HG02798 (cell line): ENCODE measurements at regions not wholly inside any gene's neighbourhood (a gene's known extent, or its start where the extent isn't known, plus 50 kb on each side); places are given as distances from the start of the nearest gene placed in this dataset.

Experiments
- ATAC-seq: cut with Tn5 transposase; IDR thresholded peaks from one replicate; pipeline ENCODE4 v1.9.1; 2021; ENCODE audit warnings: mild to moderate bottlenecking; ENCODE audit not compliant: unreplicated experiment, poor library complexity

DNA sequence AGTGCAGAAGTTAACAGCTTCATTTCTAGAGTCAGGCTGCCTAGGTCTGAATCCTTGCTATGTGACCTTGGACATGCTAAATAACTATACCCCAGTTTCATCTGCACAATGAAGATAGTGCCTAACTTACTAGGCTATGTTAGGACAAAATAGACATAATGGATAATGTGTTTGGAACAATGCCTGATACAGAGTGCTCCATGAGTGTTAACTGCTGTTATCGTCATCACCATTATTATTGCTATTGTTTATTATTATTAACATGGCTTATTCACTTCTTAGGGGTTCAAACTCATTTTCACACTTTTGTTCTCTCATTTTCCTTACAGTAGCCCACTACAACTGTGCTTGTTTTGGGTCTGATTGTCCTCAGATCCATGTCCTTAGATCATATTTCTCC, 467.7 kb downstream of the SH2D1A start:
- no peak for ATAC-seq

DNA sequence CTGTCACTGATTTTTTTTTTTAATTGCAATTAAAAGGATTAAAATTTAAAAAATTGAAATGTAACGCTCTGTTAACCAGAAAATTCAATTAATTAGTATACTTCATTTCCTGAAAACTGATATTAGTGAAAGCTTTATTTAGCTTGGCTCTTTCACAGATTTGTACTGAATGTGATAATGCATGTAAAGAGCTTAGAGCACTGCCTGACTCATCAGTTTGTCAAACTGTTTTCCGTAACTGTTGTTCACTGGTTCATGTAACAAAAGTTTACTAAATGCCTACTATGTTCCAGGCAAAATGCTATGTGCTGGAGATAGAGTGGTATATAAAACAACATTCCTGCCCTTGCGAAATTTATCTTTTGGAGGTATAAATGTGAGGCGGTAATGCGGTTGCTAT, 471.7 kb downstream of the SH2D1A start:
- ATAC-seq: no peak

DNA sequence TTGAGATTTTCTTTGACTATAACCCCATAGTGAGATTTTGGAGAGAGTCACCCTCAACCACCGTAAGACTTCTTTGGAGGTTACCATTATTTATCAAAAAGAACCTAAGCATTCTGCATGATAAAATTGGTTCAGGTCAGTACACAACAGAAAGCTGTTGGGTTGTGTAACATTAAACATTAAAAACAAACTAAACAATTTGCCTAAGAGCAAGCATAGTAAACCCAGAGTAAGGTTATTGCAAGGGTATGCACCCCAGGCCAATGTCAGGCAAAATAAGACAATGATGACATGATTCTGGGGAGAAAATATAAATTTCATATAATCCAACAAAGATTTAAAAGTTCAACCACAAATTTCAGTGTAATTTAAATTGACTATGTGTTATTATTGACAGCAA, 472.4 kb downstream of the SH2D1A start:
- no peak for ATAC-seq

DNA sequence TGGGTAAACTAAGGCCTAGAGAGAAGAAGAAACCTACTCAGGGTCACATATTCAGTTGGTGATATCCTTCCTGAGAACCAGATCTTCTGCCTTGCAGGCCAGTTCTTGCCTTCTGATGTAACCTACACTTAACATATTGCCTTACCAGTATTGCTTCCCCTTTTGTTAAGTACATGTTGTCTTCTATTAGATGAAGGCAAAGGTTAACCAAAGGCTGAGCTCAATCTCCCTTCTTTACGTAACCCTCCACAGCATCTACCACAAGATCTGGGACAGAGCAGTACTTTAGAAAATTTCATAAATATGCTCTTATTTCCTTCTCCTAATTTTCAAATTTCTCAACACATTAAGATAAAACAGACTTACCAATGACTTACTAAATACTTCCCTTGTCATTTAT, 474.4 kb downstream of the SH2D1A start:
- ATAC-seq: no peak

DNA sequence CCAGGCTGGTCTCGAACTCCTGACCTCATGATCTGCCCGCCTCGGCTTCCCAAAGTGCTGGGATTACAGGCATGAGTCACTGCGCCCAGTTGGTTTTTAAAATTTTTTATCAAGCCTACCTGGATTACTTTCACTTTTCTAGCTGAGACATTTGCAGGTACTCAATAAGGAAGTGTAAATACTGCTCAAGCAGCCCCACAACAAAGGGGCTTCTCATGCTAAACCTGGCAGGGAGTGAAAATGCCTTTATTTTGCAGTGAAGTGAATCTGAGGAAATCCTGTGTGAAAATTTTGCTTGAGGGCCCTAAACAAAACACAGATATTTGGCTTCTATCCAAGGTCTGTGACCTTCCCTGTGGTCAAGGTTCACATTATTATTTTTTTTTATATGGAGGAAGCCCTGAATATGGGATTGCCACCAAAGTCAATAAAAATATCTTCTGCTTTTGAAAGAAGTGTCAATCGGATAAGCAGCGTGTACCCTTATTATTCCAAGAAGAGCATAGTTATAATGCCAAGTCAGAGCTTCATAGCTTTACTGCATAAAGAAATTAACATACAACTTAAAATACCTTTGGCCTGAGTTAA, 481.0 kb downstream of the SH2D1A start:
- ATAC-seq: no peak

DNA sequence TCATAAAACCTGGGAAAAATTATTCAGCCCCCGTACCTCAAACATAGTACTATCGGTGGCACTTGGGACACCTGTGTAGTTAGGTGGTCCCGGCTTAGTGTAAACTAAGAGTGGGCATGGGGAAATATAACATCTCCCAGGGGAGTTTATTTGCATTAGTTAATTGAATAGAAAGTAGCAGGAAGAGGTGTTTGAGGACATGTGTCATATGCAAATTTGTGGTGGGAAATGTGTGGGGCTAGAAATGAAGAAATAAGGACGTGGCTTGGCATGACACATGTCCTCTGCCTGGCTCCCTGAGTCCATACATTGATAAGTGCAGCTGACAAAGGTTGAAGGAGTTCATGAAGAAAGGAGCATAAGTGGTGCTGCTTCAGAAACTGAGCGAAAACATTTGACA, 483.6 kb downstream of the SH2D1A start:
- ATAC-seq: no peak

DNA sequence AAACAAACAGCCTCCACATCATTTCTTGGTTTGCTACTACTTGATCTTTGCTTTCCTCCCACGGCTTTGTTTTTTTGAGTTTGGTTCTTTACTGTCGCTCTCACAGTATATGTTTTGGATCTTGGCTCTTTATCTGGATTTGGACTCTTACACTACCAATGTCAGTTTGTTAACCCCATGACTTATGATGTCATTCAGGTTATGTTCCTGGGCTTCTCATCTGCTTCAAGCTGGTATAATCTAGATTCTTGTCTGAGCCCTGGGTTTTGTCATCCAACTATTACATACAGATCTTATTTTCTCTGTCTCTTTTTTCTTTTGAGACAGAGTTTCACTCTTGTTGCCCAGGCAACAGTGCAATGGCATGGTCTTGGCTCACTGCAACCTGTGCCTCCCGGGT, 482.9 kb upstream of the TEX13C start:
- ATAC-seq: no peak

DNA sequence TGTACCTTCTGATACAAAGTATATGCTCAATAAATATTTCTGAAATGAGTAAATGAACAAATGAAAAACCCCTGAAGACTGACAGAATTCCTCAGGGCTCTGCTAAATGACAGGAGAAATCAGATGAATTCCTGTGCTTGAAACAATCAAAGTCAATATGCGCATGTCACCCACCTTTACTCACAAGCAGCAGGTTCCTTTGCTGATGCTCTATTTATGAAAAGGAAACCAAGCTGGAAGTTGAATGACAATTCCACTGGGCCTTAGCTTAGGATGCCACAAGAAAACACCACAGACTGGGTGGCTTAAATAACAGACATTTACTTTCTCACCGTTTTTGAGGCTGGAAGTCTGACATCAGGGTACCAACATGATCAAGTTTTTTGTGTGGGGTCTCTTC, 477.5 kb upstream of the TEX13C start:
- ATAC-seq: no peak

DNA sequence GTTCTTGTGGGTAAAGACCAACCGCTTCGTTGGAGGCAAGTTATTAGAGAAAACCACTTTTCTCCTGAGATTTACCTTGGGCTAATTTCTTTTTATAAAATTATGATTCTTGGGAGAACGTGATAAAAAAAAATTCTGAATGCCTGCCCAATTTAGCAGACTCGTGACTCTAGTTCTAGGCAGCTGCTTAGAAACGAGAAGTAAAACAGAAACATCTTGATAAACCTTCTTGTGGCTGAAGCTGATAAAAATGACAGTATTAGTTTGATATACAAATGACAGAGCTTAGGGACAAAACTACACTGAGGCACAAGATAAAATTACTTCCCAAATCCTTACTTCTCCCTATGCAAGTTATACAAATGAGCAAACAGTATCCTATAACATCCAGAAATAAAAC, 458.9 kb upstream of the TEX13C start:
- no peak for ATAC-seq

DNA sequence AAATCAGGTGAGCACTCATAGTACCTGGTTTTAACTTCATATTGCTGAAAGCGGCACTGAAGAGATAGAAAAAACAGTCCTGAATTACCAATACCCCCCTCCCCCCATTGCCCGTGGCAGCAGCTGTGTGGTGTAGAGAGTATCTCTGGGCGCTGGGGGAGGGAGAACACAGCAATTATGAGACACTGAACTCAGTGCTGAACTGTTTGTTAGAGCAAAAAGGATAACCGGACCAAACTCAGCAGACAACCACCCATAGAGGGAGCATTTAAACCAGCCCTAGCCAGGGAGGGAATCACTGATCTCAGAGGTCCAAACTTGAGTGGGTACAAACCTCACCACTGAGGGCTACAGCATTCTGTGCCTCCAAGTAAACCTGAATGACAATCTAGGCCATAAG, 457.4 kb upstream of the TEX13C start:
- no peak for ATAC-seq

DNA sequence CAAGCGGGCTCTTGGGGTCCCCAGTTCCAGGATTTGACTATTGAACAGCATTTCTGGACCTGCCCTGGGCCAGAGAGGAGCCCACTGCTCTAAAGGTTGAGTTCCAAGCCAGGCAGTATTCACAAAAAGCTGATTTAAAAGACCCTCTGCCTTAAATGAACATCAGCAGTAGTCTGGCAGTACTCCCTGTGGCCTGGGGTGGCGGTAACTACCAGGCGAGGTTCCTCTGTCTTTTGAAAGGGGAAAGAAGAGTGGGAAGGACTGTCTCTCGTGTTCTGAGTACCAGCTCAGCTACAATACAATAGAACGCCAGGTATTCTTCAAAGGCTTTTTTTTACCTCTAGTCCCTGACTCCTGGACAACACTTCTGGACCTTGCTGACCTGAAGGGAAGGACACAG, 456.4 kb upstream of the TEX13C start:
- no peak for ATAC-seq

DNA sequence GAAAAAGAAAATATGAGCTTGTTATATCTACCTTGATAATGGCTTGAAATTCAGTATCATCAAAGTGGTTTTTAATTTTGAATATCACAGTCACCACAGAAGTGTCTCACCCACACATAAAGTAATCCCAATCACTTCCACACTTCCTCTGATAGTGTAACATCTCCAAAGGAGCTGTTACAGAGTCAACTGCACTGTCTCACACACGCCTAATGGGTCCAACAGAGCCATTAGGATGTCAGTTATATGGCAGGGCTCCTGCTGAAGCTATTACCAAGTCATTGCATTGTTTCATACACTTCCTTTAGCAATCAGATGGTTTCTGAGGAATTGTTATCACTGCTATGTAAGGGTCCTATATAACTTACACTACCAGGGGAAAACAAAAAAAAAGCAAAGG, 432.1 kb upstream of the TEX13C start:
- no peak for ATAC-seq

DNA sequence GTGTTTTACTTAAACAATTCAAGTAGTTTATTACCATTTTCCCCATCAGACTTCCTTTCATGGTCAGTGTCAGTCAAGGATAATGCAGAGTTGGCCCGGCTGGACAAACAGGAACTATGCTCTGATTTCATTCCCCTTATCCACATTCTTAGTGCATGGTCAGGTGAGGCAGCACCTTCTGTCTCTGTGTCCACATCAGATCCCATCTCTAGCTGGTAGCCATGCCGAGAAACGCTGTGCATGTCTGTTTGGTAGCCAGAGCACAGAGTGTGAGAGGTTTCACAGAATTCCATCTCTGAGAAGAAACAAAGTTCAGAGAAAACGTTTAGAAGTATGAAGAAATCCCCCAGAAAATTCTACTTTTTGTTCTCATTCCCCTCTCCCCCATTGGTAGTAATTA, 423.7 kb upstream of the TEX13C start:
- ATAC-seq: no peak

DNA sequence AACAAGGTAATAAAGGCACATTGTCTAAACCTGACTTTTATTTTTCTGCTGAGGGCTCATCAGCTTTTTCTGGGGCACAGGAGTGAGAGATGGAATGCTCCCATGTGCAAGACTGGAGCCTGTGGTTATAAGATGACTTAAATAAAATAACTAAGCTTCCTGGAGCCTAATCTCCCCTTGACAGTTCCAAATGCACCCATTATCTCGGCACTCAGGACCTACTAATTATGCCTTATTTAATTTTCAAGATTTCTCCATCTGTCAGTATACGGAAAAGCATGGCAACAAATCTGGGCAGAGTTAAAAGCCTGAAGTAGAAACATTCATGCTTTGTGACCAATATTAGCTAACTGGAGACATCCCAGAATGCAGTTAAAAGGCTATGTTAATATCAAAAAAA, 416.7 kb upstream of the TEX13C start:
- no peak for ATAC-seq

DNA sequence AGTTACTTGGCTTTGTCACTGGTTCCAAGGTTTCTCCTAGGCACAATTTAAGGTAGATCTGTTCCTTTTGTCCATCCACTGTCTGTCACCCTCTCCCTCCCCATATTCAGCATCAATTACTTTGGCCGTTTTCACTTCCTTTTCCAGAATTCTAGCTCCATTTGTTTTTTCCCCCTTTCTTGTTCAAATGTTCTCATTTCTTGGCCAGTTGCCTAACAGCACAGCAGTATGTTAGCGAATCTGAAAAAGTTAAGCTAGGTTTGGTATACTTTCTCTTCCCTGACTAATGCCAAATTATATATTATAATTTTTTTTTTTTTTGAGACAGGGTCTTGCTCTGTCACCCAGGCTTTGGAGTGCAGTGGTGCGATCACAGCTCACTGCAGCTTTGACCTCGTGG, 409.1 kb upstream of the TEX13C start:
- ATAC-seq: no peak

DNA sequence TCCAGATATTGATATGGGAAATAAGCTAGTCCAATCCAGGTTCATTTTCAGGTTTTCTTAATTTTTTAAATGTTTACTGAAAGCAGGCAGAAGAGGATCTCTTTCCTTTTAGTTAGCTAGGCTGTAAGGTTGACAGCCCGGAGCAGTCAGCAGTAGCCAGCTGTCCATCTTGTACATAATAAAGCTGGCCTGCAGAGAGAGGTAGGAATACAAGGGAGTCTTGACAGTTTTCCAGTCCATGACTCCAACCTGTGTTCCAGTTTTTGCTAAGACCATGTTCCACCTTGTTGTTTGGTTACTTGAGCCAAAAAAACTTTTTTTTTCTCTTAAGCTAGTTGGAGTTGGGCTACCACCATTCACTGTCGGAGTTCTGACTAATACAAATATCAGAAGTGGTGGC, 402.7 kb upstream of the TEX13C start:
- ATAC-seq: no peak

DNA sequence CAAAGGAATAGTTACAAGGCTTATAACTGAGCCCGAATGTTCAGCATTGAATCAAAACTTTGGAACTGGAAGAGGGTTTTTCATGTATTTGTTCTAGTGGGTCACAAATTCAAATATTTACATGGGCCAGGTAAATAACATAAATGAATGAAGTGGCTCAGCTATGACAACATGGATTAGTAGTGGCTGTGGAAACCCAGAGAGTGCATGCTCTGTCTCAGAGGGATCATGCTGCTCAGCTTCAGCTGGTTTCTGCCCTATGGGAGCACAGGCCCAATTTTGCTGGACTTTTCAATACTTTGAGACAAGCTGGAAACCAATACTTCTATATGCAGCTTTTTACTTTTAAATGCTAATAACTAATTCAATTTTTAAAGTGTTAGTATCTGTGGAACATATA, 394.0 kb upstream of the TEX13C start:
- no peak for ATAC-seq

DNA sequence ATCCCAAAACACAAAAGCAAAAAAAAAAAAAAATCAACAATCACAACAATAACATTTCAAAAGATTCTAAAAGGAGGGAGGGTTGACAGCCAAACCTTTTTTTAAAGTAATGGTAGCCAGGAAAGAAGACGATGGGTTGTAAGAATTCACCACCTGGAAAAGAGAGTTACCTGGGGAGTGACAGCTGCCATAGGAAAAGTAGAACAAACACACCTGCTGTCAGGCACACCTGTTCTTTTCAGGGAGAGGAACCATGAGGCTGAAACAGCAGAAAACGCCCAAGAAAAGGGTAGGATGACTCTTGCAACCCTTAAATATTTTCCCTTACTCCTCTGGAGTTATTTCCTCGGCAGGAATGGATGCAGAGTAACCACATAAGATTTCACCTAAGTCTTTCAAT, 388.4 kb upstream of the TEX13C start:
- ATAC-seq: no peak

DNA sequence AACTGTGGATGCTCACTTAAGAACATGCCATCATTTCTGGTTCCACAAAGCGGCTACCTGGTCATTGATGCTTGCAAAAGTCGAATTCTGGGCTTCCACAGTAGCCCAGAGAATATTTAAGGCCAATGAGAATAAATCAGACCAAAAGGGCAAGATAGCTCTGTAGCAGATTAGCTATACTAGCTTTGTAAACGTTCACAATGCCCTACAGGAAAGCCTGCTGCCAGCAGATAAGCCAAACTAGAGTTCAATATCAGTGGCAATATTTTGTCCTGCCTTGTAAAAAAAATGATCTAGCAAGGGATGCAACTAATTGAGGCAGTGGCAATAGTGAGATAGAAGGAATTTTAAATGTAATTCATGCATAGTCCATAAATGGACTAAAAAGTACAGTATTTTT, 387.7 kb upstream of the TEX13C start:
- no peak for ATAC-seq

DNA sequence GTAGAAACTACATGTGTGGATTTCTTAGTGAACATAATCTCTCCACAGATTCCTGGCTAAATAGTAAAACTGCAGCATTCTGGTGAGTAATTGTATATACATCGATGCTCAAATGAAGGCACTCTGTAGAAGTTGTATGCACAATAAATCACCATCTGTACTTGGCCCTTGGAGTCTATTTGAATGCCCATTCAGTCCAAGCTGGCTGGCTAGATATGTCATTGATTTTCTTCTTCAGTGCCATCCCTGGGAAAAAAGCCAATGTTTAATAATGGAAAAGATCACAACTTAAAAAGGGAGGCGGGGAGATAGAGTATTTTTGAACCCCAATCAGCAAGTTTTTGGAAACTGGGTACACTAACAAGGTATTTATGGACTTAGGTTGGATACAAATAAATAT, 381.0 kb upstream of the TEX13C start:
- no peak for ATAC-seq

DNA sequence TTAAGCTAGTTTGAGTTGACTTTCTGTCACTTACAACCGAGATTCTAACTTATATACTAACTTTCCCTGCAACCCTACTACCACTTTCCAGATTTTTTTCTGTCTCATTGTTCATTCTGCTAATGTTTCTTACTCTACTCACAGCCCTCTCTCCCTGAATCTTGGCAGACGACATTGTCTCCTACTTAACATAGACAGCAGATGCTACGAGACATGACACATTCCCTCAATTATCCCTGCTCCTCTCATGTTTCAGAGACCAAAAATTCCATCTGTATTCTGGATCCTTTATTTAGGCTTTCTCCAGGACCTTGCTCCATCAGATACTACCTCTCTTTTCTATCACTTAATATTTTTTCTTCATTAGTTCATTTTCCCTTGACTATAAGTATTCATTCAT, 379.1 kb upstream of the TEX13C start:
- ATAC-seq: no peak

DNA sequence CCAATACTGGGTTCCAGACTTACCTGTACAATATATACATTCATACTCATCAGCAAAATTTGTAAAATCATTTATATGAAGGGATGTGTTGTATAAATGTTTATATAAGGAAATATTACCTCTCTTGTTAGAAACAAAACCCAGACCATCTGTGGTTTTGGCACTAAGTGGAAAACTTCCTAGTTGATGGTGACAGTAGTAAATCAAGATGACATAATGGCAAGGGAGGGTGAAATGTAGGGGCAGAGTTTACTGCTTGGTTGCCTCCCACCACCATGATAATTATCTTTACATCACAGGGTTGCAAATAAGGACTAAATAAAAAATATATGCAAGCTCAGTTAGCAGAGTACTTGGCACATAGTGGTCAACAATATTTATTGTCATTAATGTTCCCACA, 365.3 kb upstream of the TEX13C start:
- no peak for ATAC-seq

DNA sequence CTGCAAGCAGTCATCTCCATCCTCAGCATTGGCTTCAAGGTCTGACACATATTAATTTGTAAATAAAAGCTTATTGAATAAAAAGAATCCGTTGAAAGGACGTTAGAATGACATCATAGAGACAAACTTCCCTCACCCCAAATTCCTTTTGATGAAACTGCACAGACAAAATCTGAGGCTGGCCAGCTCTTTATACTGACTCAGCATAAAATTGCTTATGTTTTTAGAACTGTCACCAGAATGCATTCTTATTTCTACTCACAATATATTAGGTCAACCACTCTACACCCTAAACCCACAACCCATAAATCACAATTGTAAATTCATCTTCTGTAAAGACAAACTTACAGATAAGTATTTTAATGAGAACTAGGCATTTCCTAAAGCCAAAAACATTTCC, 359.2 kb upstream of the TEX13C start:
- no peak for ATAC-seq
